ACC112 (cell line): ENCODE measurements at regions not wholly inside any gene's neighbourhood (a gene's known extent, or its start where the extent isn't known, plus 50 kb on each side); places are given as distances from the start of the nearest gene placed in this dataset.

Experiments
- H2AFZ ChIP-seq: fragments of 200-600 bp; sonication (generic); one replicate; pipeline ENCODE4 v1.6.0; 2017; ENCODE audit warnings: antibody characterized with exemption, low read length; ENCODE audit not compliant: unreplicated experiment
- H3K27ac ChIP-seq: fragments of 200-600 bp; sonication (generic); 2 replicates; pipeline ENCODE4 v1.5.1; 2014; ENCODE audit warnings: low read depth, mild to moderate bottlenecking, antibody characterized with exemption, low read length, moderate library complexity
- H3K27me3 ChIP-seq: fragments of 200-600 bp; sonication (generic); 2 replicates; pipeline ENCODE4 v1.6.1; 2014; ENCODE audit warnings: mild to moderate bottlenecking, antibody characterized with exemption, low read length, moderate library complexity, mixed read lengths; ENCODE audit not compliant: insufficient read depth
- H3K36me3 ChIP-seq: fragments of 200-600 bp; sonication (generic); 2 replicates; pipeline ENCODE4 v1.6.1; 2016; ENCODE audit warnings: mild to moderate bottlenecking, antibody characterized with exemption, low read length, moderate library complexity, mixed read lengths; ENCODE audit not compliant: insufficient read depth
- H3K4me1 ChIP-seq: fragments of 200-600 bp; sonication (generic); one replicate; pipeline ENCODE4 v1.6.1; 2016; ENCODE audit warnings: low read length, mixed read lengths; ENCODE audit not compliant: insufficient read depth, unreplicated experiment, control insufficient read depth
- H3K4me3 ChIP-seq: fragments of 200-600 bp; sonication (generic); 2 replicates; pipeline ENCODE4 v1.5.1; 2014; ENCODE audit warnings: mild to moderate bottlenecking, low read depth, low read length
- H3K79me2 ChIP-seq: fragments of 200-600 bp; sonication (generic); one replicate; pipeline ENCODE4 v1.6.0; 2016; ENCODE audit warnings: low read length; ENCODE audit not compliant: control insufficient read depth, unreplicated experiment, insufficient read depth

- Histone ChIP-seq H2AFZ (no peak overlapping the region), H3K27ac (no peak overlapping the region), H3K4me1 (peaks cover 3% of the 10 kb centered on the region)
Measured at GRCh38 chr3:174336784-174337183, 522.4 kb upstream of the NAALADL2 start.

DNA sequence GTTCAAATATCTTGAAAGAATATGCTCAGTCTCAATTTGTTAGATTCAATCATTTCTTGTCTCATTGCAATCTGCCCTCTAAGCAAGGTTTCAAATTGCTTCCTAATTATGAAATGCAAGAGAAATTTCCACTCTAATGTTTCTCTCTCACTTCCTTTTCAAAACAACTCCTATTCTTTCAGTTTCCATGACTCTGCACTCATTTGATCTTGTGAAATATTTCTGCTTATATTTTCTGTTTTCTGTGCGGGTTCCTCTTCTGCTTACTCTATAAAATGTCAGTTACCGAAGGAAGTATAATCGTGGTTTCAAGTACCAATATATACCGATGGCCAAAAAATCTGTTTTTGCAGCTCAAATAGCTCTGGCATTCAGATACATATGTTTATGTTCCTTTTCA lies 521.9 kb upstream of the NAALADL2 start:
- Histone ChIP-seq H3K4me3 (no peak overlapping the region), H2AFZ (no peak overlapping the region), H3K79me2 (no peaks in the 10 kb centered on the region), H3K4me1 (peaks cover 3% of the 10 kb centered on the region), H3K36me3 (no peaks in the 10 kb centered on the region), H3K27ac (no peak overlapping the region), H3K27me3 (no peaks in the 10 kb centered on the region)

More at GRCh38 chr3:174336784-174337183, 522.4 kb upstream of the NAALADL2 start:
- Histone ChIP-seq H3K79me2 (no peaks in the 10 kb centered on the region), H3K27me3 (no peaks in the 10 kb centered on the region), H3K4me3 (no peak overlapping the region), H3K36me3 (no peaks in the 10 kb centered on the region)

- Histone ChIP-seq H3K36me3 (no peaks in the 10 kb centered on the region), H3K27ac (no peak overlapping the region), H3K4me3 (no peak overlapping the region), H3K79me2 (no peaks in the 10 kb centered on the region), H3K27me3 (no peaks in the 10 kb centered on the region), H3K4me1 (peaks cover 3% of the 10 kb centered on the region), H2AFZ (no peak overlapping the region)
Measured at GRCh38 chr3:174340624-174341587, 518.2 kb upstream of the NAALADL2 start.

DNA sequence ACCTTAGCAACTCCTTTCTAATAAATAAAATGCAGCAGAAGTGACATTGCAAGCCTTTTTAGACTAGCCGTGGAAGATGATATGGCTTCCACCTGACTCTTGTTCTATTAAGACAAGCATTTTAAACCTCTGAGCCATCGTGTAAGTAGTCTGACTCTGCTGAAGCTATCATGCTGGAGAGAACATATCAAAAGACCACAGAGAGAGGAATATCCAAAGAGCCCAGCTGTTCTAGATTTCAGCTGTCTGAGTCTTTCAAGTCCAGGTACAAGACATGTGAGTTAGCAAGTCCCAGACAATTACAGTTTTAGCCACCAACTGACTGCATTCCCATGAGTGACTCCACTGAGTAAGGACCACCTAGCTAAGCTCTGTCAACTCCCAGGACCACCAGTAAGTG lies 517.0 kb upstream of the NAALADL2 start:
- no peak overlapping the region for H3K4me3 ChIP-seq
- H2AFZ ChIP-seq: no peak overlapping the region
- H3K36me3 ChIP-seq: no peaks in the 10 kb centered on the region
- no peaks in the 10 kb centered on the region for H3K79me2 ChIP-seq
- H3K27me3 ChIP-seq: no peaks in the 10 kb centered on the region
- no peak overlapping the region for H3K27ac ChIP-seq
- H3K4me1 ChIP-seq: peaks cover 3% of the 10 kb centered on the region

GRCh38 chr3:174342941-174343501 lies 516.1 kb upstream of the NAALADL2 start:
- no peaks in the 10 kb centered on the region for H3K36me3 ChIP-seq
- no peaks in the 10 kb centered on the region for H3K79me2 ChIP-seq
- no peak overlapping the region for H3K27ac ChIP-seq
- no peak overlapping the region for H3K4me3 ChIP-seq
- H2AFZ ChIP-seq: no peak overlapping the region
- H3K4me1 ChIP-seq: peaks cover 2% of the 10 kb centered on the region
- H3K27me3 ChIP-seq: no peaks in the 10 kb centered on the region

DNA sequence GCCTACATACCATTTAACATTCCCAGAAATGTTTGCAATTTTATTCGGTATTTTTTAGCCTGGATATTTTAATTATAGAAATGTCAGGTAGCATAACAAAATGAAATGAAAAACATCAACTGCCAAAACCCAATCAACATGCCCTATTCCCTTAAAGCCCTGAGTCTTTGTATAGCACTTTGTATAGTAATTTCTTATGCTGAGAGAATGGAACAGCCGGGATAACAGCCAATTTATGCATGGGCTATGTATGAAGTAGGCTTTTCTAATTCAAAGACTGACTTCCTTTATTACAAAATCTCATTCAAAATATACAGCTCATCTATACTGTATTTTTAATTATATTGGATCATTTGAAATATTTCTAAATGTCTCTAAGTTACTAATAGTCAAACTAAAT lies 513.0 kb upstream of the NAALADL2 start:
- Histone ChIP-seq H3K79me2 (no peaks in the 10 kb centered on the region), H3K4me3 (no peak overlapping the region), H3K4me1 (no peaks in the 10 kb centered on the region), H3K27ac (no peak overlapping the region), H3K27me3 (no peaks in the 10 kb centered on the region), H3K36me3 (no peaks in the 10 kb centered on the region), H2AFZ (no peak overlapping the region)

- H3K27me3 ChIP-seq: no peaks in the 10 kb centered on the region
- no peaks in the 10 kb centered on the region for H3K36me3 ChIP-seq
- H3K27ac ChIP-seq: no peak overlapping the region
- no peak overlapping the region for H3K4me3 ChIP-seq
- H2AFZ ChIP-seq: no peak overlapping the region
- H3K79me2 ChIP-seq: no peaks in the 10 kb centered on the region
- H3K4me1 ChIP-seq: no peaks in the 10 kb centered on the region
Measured at GRCh38 chr3:174346571-174346970, 512.6 kb upstream of the NAALADL2 start.

- H3K4me1 ChIP-seq: no peaks in the 10 kb centered on the region
- no peak overlapping the region for H2AFZ ChIP-seq
- H3K79me2 ChIP-seq: no peaks in the 10 kb centered on the region
- H3K36me3 ChIP-seq: no peaks in the 10 kb centered on the region
- H3K4me3 ChIP-seq: no peak overlapping the region
- H3K27ac ChIP-seq: no peak overlapping the region
- no peaks in the 10 kb centered on the region for H3K27me3 ChIP-seq
Measured at GRCh38 chr3:174347474-174348138, 511.5 kb upstream of the NAALADL2 start.

GRCh38 chr3:174352227-174352626 lies 506.9 kb upstream of the NAALADL2 start:
- Histone ChIP-seq H3K27ac (no peak overlapping the region), H3K4me1 (no peaks in the 10 kb centered on the region), H2AFZ (no peak overlapping the region), H3K27me3 (no peaks in the 10 kb centered on the region), H3K36me3 (no peaks in the 10 kb centered on the region), H3K4me3 (no peak overlapping the region), H3K79me2 (no peaks in the 10 kb centered on the region)

DNA sequence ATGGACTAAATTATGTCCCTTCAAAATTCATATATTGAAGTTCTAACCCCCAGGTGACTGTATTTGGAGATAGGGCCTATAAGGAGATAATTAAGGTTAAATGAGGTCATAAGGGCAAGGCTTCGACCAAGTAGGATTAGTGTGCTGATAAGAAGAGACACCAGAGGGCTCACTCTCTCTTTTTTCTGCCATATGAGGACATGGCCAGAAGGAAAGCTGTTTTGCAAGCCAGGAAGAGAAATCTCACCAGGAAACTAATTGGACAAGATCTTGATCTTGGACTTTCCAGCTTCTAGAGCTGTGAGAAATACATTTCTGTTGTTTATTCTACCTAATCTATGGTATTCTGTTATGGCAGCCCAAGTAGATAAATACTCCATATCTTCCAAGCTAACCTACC lies 503.6 kb upstream of the NAALADL2 start:
- Histone ChIP-seq H3K36me3 (no peaks in the 10 kb centered on the region), H3K4me3 (no peak overlapping the region), H3K27me3 (no peaks in the 10 kb centered on the region), H2AFZ (no peak overlapping the region), H3K79me2 (no peaks in the 10 kb centered on the region), H3K4me1 (no peaks in the 10 kb centered on the region), H3K27ac (no peak overlapping the region)
